OCI-LY7 (cell line): ENCODE measurements at regions not wholly inside any gene's neighbourhood (a gene's known extent, or its start where the extent isn't known, plus 50 kb on each side); places are given as distances from the start of the nearest gene placed in this dataset.

Experiments used
- BruUV-seq: library from RNA; stranded (reverse); fragments of 400-500 nt; replicated peaks from 2 replicates; lab custom pipeline; 2021; lab: Mats Ljungman, UMichigan
- CTCF ChIA-PET: fragments of 300-600 bp; sonication (Branson Sonifier 250); formaldehyde crosslinking; loops from one replicate; lab custom pipeline; 2022; ENCODE audit warnings: antibody characterized with exemption; ENCODE audit not compliant: unreplicated experiment; lab: Charles Lee
- POLR2A ChIA-PET: fragments of 300-600 bp; sonication (Branson Sonifier 250); formaldehyde crosslinking; loops from one replicate; lab custom pipeline; 2022; ENCODE audit warnings: antibody characterized with exemption; lab: Charles Lee
- DNase-seq: peaks from one replicate; pipeline ENCODE4 v3.0.0-alpha.2; 2015; ENCODE audit warnings: low spot score
- H2AFZ ChIP-seq: fragments of 200-600 bp; sonication (generic), shearing (Covaris generic); 2 replicates; pipeline ENCODE4 v1.6.1; 2014; ENCODE audit warnings: mild to moderate bottlenecking, antibody characterized with exemption, low read length, moderate library complexity
- H3K27ac ChIP-seq: fragments of 200-600 bp; sonication (generic); 2 replicates; pipeline ENCODE4 v1.5.1; 2014; ENCODE audit warnings: mixed run types, low read depth, mild to moderate bottlenecking, moderate library complexity, low read length, inconsistent platforms; ENCODE audit not compliant: poor library complexity, severe bottlenecking
- H3K36me3 ChIP-seq: fragments of 200-600 bp; sonication (generic); 2 replicates; pipeline ENCODE4 v1.6.1; 2014; ENCODE audit warnings: mild to moderate bottlenecking, antibody characterized with exemption, low read length, moderate library complexity, mixed read lengths; ENCODE audit not compliant: insufficient read depth
- H3K4me1 ChIP-seq: fragments of 200-600 bp; sonication (generic); 2 replicates; pipeline ENCODE4 v1.5.1; 2014; ENCODE audit warnings: mild to moderate bottlenecking, low read length; ENCODE audit not compliant: insufficient read depth, poor library complexity, severe bottlenecking
- H3K4me2 ChIP-seq: fragments of 200-600 bp; sonication (generic); 2 replicates; pipeline ENCODE4 v1.6.1; 2014; ENCODE audit warnings: mild to moderate bottlenecking, low read length
- H3K4me3 ChIP-seq: fragments of 200-600 bp; sonication (generic); 2 replicates; pipeline ENCODE4 v1.5.1; 2014; ENCODE audit warnings: mild to moderate bottlenecking, low read depth, low read length; ENCODE audit not compliant: poor library complexity, severe bottlenecking
- H3K79me2 ChIP-seq: fragments of 200-600 bp; sonication (generic); 2 replicates; pipeline ENCODE4 v1.6.1; 2016; ENCODE audit warnings: low read depth, mild to moderate bottlenecking, low read length, moderate library complexity, mixed read lengths; ENCODE audit not compliant: insufficient read depth
- H3K9me2 ChIP-seq: fragments of 200-600 bp; sonication (generic); 2 replicates; pipeline ENCODE4 v1.6.1; 2016; ENCODE audit warnings: mild to moderate bottlenecking, low read length, mixed read lengths; ENCODE audit not compliant: insufficient read depth
- H3K9me3 ChIP-seq: fragments of 200-600 bp; sonication (generic); 2 replicates; pipeline ENCODE4 v1.6.1; 2014; ENCODE audit warnings: mild to moderate bottlenecking, mixed run types, low read length, mixed read lengths
- H4K20me1 ChIP-seq: fragments of 200-600 bp; sonication (generic); 2 replicates; pipeline ENCODE4 v1.6.1; 2014; ENCODE audit warnings: mild to moderate bottlenecking, antibody characterized with exemption, low read length, moderate library complexity, mixed read lengths; ENCODE audit not compliant: insufficient read depth
- EZH2phosphoT487 ChIP-seq: fragments of 200-600 bp; sonication (generic); IDR thresholded peaks from 2 replicates; pipeline ENCODE4 v1.6.1; 2018; ENCODE audit warnings: low read depth, borderline replicate concordance, mild to moderate bottlenecking, mixed run types, antibody characterized with exemption, low read length, moderate library complexity, mixed read lengths
- intact Hi-C: fragments of 100-400 bp; cut with micrococcal nuclease; formaldehyde crosslinking; loops from one replicate; pipeline ENCODE4 v1.10.0; 2022; ENCODE audit not compliant: unreplicated experiment
- TF ChIP-seq, protein P1 (sequence below): fragments of 200-600 bp; sonication (generic); conservative IDR thresholded peaks from 2 replicates; pipeline ENCODE4 v1.5.1; 2014; ENCODE audit warnings: mild to moderate bottlenecking, antibody characterized with exemption, low read length, moderate library complexity, mixed read lengths

GRCh38 chr12:130225347-130225746 lies 63.1 kb downstream of the FZD10 start:
- Histone ChIP-seq H3K4me2 (no peak overlapping the region), H3K79me2 (no peaks in the 10 kb centered on the region), H3K9me2 (no peaks in the 10 kb centered on the region), H3K9me3 (0 out of 2 replicates have a peak, but pooled peaks cover 4% of the 10 kb centered on the region), H2AFZ (no peak overlapping the region), H3K36me3 (no peaks in the 10 kb centered on the region), H3K4me1 (no peaks in the 10 kb centered on the region), H3K4me3 (no peak overlapping the region), H4K20me1 (no peaks in the 10 kb centered on the region), H3K27ac (no peak overlapping the region)
- TF ChIP-seq, protein P1, sequence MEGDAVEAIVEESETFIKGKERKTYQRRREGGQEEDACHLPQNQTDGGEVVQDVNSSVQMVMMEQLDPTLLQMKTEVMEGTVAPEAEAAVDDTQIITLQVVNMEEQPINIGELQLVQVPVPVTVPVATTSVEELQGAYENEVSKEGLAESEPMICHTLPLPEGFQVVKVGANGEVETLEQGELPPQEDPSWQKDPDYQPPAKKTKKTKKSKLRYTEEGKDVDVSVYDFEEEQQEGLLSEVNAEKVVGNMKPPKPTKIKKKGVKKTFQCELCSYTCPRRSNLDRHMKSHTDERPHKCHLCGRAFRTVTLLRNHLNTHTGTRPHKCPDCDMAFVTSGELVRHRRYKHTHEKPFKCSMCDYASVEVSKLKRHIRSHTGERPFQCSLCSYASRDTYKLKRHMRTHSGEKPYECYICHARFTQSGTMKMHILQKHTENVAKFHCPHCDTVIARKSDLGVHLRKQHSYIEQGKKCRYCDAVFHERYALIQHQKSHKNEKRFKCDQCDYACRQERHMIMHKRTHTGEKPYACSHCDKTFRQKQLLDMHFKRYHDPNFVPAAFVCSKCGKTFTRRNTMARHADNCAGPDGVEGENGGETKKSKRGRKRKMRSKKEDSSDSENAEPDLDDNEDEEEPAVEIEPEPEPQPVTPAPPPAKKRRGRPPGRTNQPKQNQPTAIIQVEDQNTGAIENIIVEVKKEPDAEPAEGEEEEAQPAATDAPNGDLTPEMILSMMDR, result no peak
- TF ChIP-seq EZH2phosphoT487, result no peak
- BruUV-seq, result no TSS peak
- intact Hi-C loops, result no loop called here
- CTCF ChIA-PET, result no interaction called here
- no peak for DNase-seq
- POLR2A ChIA-PET, result no interaction called here

DNA sequence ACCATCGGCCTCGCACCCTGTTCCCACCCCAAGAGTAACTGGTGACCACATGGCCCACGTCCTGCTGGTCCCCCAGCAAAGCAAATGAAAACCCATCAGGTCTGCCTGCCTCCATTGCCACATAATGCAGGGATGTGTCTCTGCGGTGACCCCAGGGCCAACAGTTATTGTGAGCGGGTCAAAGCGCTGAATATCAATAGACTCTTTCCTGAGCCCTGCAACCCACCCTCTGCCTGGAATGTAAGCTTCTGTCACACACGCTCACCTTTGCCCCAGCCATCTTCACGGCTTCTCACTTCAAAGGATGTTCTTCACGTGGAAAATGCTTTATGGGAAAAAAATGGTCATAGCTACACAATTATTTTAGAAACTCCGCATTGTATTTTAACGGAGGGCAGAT lies 63.9 kb downstream of the FZD10 start:
- Histone ChIP-seq H3K4me2 (no peak overlapping the region), H3K9me3 (0 out of 2 replicates have a peak, but pooled peaks cover 6% of the 10 kb centered on the region), H3K9me2 (no peaks in the 10 kb centered on the region), H4K20me1 (no peaks in the 10 kb centered on the region), H3K4me3 (no peak overlapping the region), H3K4me1 (no peaks in the 10 kb centered on the region), H2AFZ (no peak overlapping the region), H3K79me2 (no peaks in the 10 kb centered on the region), H3K27ac (no peak overlapping the region), H3K36me3 (no peaks in the 10 kb centered on the region)
- TF ChIP-seq EZH2phosphoT487, result no peak
- TF ChIP-seq, protein P1, result no peak
- no TSS peak for BruUV-seq
- ChIA-PET POLR2A (no interaction called here), CTCF (no interaction called here)
- no peak for DNase-seq
- intact Hi-C loops, result no loop called here

DNA sequence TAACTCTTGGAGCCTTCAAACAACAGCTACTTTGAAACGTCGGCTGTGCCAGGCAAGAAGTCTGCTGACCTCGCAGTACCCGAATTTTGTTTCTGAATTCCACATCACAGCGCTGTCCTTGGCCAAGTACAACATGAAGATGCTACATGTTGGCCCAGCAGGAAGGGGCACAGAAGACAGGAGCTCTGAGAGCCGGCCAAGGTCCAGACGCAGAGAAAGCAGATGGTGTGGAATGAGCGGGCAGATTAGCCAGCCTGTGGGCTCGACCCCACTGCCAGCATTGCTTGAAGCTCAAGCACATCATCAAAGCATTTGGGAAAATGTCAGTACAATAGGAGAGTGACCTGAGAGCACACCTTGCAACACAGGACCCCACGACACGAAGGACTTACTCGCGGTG lies 64.5 kb downstream of the FZD10 start:
- Histone ChIP-seq H2AFZ (no peak overlapping the region), H3K4me2 (no peak overlapping the region), H3K9me2 (no peaks in the 10 kb centered on the region), H3K9me3 (0 out of 2 replicates have a peak, but pooled peaks cover 8% of the 10 kb centered on the region), H3K79me2 (no peaks in the 10 kb centered on the region), H4K20me1 (no peaks in the 10 kb centered on the region), H3K27ac (no peak overlapping the region), H3K4me1 (no peaks in the 10 kb centered on the region), H3K36me3 (no peaks in the 10 kb centered on the region), H3K4me3 (no peak overlapping the region)
- TF ChIP-seq, protein P1, result no peak
- no peak for TF ChIP-seq EZH2phosphoT487
- intact Hi-C loops, result no loop called here
- CTCF ChIA-PET, result no interaction called here
- POLR2A ChIA-PET, result no interaction called here
- BruUV-seq, result no TSS peak
- DNase-seq, result no peak
